ENCODE measurements at regions not wholly inside any gene's neighbourhood (a gene's known extent, or its start where the extent isn't known, plus 50 kb on each side); places are given as distances from the start of the nearest gene placed in this dataset.

DNA sequence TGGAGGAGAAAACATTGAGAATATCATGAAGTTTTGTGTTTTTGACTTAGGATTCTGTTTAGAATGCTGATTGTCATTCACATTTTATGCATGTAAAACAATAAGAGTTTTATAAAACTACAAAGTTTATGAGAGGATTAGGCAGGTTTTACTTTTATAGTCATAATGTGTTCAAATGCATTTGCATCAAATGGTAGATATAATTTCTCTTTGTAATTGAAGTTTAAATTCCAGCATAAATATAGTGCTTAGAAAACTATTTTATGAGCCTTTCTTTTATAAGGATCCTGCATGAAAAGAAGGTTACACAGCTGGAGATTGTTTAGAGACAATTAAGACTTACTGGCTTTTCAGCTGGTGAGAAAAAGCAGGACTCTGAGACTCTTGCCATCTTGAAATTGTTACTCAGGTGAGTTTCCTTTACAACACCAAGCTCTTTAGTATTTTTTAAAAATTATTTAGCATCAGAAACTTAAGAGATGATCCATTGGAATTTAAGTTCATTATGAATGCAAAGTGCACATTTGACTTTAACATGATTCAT is 157.1 kb upstream of the MAN1A1 start:
- TF ChIP-seq, protein P1, sequence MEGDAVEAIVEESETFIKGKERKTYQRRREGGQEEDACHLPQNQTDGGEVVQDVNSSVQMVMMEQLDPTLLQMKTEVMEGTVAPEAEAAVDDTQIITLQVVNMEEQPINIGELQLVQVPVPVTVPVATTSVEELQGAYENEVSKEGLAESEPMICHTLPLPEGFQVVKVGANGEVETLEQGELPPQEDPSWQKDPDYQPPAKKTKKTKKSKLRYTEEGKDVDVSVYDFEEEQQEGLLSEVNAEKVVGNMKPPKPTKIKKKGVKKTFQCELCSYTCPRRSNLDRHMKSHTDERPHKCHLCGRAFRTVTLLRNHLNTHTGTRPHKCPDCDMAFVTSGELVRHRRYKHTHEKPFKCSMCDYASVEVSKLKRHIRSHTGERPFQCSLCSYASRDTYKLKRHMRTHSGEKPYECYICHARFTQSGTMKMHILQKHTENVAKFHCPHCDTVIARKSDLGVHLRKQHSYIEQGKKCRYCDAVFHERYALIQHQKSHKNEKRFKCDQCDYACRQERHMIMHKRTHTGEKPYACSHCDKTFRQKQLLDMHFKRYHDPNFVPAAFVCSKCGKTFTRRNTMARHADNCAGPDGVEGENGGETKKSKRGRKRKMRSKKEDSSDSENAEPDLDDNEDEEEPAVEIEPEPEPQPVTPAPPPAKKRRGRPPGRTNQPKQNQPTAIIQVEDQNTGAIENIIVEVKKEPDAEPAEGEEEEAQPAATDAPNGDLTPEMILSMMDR (IDR thresholded peaks at IDR 0.05), result no peak
- TF ChIP-seq POLR2AphosphoS5 (IDR thresholded peaks at IDR 0.05; ENCODE audit: low read depth, low read length), result no peak
